Stimulated activated CD4-positive, alpha-beta T cell treated with anti-CD3 and anti-CD28 coated beads, Interleukin-4, amount 100 ng/mL, for 1 hour (primary cell): ENCODE measurements at regions not wholly inside any gene's neighbourhood (a gene's known extent, or its start where the extent isn't known, plus 50 kb on each side); places are given as distances from the start of the nearest gene placed in this dataset.
"Not testable (repeated sequence)": the region's sequence is repeated elsewhere in the genome, so short reads cannot be mapped to it uniquely, and the experiment has no call there.

Experiments
- DNase-seq: peaks from one replicate; pipeline ENCODE4 v3.0.0-alpha.2; 2020

DNA sequence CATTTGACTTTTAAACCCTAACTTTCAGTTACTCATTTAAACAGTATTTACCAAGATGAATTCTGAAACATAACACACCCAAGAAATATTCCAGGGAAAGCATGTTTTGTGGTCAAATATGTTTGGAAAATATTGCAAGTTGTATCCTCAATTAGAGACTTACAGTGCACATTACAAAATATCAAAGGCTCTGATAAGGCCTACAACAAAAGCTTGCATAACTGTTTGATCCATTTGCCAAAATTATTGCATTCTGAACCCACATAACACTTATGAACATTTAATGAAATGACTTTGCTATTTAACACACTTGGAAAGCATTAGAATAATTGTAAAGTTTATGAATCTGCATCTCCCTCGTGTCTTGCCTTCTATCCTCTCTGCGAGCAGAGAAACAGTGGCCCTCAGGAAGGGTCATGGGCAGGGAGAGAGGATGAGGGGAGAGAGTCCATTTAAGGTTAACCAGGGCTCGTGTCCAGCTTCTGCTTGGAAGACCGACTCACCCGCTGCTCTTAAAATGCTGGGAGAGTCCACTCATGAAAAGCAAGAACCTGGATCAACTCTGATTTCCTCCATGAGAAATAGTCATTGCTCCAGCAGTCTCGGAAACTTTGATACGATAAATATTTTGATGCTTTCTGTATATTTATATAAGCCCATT lies 408.2 kb upstream of the ZMIZ1 start:
- DNase-seq: no peak

DNA sequence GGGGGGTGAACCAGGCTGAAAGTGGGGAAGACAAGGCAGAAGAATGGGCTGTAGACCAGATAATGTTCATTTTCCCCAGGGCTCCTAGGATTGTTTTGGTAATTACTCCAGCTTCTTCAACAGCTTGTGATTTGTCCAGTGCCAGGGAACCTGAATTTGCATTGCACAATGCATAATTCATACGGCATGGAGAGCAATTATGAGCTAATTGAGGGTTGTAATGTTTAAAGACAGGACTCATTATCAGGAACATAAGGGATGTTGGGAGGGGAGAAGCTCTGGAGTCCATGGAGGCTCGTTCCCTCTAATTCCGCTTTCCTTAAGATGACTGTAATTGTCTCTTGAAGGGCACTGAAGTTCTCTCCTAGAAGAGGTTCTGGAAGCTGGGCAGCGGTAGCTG lies 405.0 kb upstream of the ZMIZ1 start:
- no peak for DNase-seq

DNA sequence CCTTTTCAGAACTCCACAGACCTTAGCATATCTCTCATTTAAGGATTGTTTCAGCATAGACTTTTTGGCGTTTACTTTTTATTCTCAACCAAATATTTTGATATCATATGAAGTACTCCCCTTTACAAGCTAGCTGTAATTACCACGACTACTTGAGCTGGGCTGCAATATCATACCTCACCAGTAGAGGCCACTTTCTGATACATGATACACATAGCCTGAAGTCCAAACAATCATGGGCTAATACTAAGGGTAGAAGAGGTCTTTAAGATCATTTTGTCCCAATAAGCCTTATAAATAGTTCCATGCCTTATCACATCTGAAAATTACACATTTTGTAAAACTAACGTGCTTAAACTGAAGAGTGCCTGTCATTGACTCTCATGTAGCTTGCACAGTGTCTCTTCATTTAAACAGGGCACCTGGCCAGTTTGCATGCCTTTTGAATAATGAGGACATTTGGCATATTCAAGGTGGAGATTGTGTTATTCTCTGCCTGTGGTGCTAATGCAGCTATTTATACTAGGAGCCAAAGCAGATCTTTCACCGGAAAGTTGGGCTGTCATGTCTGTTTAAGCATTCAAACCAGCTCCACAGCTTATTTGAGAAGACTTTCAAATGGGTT lies 403.7 kb upstream of the ZMIZ1 start:
- no peak for DNase-seq

DNA sequence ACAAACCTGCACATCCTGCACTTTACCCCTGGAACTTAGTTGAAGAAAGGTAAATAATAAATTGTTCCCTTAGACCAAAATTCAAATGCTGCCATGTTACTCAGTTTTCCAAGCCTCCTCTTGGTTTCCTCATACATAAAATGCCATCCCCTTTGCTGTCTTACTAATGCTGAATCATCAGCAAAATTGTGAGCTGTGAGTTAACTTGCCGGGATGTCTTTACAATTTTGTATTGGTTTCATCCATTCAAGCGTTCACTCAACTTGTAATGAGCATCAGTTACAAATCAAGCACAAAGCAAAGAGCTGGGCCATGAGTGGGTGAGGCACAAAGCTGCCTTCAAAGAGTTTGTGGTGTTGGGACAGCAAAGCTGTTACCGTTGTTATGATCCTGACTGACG lies 395.8 kb upstream of the ZMIZ1 start:
- no peak for DNase-seq

DNA sequence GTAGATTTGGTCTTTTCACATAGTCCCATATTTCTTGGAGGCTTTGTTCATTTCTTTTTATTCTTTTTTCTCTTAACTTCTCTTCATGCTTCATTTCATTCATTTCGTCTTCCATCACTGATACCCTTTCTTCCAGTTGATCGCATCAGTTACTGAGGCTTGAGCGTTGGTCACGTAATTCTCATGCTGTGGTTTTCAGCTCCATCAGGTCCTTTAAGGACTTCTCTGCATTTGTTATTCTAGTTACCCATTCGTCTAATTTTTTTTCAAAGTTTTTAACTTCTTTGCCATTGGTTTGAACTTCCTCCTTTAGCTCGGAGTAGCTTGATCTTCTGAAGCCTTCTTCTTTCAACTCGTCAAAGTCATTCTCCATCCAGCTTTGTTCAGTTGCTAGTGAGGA lies 387.6 kb upstream of the ZMIZ1 start:
- DNase-seq: not testable (repeated sequence)

DNA sequence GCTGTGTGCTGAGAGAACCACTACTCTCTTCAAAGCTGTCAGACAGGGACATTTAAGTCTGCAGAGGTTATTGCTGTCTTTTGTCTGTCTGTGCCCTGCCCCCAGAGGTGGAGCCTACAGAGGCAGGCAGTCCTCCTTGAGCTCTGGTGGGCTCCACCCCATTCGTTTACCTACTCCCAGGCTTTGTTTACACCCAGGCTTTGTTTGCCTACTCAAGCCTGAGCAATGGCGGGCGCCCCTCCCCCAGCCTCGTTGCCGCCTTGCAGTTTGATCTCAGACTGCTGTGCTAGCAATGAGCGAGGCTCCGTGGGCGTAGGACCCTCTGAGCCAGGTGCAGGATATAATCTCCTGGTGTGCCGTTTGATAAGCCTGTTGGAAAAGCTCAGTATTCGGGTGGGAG lies 386.8 kb upstream of the ZMIZ1 start:
- not testable (repeated sequence) for DNase-seq

DNA sequence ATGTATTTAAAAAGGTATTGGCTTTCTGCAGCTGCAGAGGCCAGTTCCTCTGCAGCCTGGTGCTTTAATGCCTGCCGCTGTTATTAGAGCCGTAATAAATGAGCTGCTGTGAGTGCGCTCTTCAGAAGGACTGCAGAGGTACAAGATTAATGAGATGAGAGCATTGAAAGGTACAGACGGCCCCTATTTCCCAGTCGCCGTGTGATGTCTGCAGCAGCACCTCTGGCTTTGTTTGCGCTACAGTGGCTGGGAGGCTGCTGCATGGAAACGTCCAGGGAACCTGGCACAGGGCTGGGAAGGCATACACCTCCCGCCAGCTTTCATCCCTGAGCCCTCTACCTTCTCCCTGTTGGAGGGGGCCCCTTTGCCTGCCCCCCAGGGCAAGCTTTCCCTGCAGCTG lies 383.8 kb upstream of the ZMIZ1 start:
- no peak for DNase-seq

DNA sequence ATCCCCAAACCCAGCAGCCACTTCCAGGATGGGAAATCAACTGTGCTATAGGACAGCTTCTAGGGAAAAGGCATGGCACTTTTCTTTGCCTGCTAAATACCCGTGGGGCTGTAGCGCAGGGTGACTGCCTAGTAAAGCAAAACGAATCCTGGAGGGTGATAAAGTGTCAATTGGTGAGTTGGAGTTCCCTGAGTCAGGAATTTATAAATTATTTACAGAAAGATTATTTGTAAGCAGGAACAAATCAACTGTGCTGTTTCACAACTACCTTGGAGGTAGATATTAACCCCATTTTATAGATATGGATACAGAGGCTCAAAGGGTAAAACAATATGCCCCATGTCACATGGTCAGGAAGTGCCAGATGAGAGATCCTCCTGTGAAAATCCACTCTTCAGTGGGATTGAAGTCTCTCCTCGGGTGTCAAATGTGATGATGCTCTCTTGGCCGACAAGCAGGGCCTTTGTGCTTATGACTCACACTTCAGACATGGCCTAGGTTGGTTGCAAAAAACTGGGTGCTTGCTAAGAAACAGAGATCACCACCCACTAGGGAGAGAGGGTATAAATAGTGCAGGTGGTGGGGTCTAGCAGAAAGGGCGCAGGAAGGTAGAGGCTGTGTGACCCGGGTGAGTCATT lies 383.2 kb upstream of the ZMIZ1 start:
- DNase-seq: no peak

DNA sequence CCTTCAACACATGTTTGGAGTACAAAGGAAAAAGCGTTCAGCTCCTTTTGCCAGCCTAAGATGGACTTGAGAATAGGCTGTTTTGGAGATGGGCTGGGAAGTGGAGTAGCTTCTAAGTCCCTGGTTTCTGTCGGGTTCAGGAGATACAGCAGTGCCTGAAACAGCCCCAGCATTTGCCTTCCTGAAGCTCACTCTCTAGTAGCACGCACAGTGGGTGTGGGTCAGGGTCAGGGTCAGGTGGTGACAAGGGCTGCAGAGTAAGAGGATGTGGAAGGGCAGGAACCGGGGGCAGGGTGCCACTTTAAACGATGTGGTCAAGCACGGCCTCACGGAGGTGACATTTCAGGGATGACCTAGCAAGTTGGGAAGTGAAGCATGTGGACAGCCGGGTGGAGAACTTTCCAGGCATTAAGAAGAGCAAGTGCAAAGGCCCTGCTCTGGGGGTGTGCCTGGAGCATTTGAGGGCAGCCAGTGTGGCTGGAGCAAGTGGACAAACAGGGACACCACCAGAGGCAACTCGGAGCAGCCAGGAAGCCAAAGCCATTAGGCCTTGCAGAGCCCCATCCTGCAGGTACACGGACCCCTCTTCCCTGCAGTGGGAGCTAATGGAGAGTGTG lies 382.2 kb upstream of the ZMIZ1 start:
- DNase-seq: no peak

DNA sequence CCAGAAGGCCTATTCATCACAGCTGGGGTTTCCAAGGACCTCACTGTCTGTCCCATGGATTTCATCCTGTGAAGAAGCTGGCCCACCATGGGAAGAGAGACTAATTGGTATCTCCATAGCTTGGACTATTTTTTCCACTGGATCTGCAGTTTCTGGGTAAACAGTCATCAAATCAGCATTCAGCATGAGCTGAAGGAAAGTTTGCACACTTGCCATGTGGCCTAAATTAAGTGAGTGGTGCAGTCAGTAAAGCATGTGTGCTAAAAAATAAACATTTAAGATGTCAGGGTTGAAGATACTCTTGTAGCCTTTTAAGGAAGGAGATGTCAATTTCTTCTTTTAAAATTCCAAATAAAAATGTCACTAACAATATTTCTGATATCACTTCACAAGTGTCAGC lies 381.1 kb upstream of the ZMIZ1 start:
- no peak for DNase-seq

DNA sequence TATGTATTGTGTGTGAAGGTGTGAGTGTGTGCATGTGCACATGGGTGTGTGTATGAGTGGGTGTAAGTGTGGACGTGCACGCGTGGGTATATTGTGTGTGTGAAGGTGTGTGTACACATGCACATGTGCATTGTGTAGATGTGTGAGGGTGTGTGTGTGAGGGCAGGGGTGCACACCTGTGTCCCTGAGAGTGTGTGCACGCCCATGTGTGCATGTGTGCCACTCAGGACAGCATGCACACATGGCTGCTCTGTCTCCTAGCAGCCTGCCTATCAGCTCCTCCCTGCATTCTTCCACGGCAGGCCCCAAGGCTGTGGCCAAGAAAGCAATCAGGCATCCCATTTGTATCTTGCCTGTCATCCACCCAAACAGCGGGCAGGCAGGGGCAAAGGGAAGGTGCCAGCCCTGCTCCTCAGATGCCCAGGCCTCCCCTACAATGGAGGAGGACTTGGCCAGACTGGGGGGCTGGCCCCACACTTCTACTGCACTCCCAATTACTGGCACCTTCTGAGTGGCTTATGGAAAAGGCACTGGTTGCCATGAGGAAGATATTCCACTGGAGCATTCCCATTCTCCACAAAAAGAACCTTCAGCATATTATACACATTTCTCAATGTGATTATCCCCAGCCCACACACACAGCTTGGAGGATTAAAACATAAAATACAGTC lies 380.4 kb upstream of the ZMIZ1 start:
- no peak for DNase-seq

DNA sequence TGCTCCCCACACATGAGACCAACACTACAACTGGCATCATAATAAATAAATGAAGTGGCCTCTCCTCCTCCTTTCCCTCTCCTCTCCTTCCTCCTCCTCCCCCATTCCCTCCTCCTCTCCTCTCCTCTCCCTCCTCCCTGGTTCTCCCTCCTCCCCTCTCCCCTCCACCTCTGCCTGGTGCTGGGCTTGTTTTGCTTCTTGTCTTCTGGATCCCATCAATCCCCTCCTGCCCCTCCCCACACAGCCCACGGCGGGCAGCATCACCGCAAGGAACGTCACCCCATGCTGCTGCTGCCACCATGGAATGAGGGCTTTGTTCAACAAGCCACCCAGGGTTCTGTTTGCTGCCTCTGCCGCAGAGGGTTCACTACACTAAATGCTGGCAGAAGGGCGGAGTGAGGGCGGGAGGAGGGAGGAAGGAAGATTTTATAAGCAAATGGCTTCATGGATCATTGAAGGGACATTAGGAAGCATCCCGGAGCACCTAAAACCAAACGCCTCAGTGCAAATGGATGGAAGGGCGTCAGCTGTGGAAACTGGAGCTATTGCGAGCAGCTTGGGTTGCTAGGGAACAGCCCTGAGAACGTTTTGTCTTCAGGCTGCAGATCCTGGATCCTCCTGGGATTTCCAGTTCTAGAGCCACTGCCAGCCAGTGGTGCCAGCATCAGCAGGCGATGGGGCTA lies 379.7 kb upstream of the ZMIZ1 start:
- no peak for DNase-seq

DNA sequence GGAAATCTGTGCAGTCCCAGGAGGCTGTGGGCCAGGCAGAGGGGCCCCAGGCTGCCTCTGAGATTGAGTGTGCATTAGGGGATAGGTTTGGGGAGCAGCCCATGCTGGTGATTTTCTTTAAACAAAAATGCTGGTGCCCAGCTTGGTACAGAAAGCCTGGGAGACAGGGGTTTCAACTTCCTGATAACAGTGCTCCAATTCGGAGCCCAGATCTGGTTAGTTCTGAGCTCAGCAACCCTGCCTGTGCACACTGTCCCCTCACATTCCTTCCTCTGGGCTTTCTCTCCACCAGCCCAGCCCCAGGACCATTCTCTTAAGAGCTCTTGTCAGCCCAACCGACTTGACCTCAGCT lies 379.2 kb upstream of the ZMIZ1 start:
- no peak for DNase-seq

DNA sequence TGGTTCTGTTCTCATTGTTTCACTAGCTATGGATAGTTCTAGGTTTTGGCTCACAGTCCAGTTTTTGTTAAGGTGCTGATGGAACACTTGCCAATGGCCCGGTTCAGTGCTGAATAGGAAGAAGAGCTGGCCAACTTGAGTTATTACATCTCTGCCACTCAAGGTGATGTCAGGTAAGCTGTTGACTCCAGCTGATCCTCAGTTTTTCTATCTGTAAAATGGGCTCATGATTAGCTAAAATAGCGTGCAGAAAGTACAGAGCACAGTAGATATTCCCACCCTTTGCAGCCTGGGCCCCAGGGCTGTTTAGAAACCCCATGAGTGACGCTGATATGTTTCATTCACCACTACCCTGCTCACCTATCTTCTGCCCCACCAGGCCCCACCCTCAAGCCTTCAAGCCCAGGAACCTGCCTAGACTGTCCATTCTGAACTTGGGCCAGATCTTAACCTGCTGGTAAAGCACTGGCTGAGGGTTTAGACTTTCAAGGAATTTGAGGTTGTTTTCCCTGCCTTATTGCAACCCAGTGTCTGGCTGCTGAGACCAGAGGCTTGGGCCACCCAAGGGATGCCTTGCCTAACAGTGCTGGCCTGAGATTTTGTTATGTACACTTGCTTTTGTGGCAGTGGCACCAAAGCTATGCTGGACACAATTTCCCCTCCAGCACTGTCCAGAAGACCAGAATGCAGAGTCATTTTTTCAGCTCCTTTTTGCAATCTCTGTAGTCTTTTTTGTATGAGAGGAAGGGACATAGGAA lies 378.2 kb upstream of the ZMIZ1 start:
- DNase-seq: no peak

DNA sequence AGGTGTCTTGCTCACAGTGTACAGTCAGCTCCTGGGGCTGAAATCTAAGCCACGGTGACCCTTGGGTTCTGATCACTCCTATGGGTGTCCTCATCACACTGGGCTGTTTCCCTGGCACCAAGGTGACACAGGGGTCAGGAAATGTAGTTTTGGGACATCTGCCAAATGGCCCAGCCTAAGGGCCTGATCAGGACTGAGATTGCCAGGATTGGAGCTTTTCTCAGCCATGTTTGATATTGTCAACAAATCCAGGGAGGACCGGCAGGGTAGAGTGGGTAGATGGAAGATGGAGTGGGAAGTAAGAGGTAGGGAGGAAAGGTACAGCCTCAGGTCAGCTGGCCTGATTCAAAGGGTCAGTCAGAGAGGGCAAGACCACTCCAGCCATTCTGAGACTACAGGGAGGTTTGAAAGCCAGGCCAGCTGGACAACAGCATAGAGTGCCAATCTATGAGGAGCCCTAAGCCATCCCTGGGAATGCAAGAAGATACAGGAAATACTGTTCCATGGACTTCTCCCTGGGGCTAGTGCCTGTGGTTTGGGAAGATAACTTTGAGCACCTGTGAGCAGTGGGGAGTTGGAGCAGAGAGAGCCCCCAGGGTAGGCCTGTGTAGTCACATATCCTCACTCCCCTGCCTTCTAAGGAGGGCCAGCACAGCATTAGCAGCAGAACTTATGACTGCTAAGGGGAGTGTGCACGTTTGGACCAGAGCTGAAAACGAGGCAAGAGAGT lies 377.3 kb upstream of the ZMIZ1 start:
- no peak for DNase-seq

DNA sequence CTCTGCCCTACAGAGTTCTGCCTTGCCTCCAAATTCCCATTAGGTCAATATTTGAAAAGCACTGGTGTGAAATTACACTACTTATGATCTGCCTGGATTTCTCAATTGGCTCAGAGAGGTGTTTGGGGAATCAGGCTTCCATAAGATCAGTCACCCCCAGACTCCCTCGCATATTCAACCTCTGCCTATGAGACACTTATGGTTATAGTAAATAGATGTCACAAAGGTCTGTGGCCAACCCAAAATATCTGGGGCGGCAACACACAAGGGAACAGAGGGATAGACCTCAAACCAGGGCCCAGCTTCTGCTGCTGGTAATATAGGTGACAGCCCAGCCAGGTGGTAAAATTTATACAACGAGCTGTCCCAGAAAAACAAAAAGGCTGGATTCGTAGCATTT lies 376.7 kb upstream of the ZMIZ1 start:
- DNase-seq: no peak

DNA sequence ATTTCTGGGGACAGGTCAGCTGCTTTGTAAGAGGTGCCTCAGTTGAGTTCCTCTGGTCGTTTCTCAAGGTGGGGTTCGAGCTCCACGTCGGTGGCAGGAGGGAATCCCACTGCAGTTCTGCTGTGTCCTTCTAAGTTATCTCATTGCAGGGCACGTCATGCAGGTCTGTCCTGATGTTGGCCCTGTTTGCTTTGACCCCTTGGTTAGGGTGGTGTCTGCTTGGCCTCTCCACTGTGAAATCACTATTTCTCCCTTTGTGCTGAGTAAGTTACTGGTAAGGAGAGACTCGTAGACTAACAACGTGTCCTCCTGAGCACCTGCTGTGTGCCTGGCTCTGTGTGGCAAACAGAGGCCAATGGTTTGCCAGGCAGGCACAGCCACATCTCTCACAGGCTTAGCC lies 372.9 kb upstream of the ZMIZ1 start:
- no peak for DNase-seq

DNA sequence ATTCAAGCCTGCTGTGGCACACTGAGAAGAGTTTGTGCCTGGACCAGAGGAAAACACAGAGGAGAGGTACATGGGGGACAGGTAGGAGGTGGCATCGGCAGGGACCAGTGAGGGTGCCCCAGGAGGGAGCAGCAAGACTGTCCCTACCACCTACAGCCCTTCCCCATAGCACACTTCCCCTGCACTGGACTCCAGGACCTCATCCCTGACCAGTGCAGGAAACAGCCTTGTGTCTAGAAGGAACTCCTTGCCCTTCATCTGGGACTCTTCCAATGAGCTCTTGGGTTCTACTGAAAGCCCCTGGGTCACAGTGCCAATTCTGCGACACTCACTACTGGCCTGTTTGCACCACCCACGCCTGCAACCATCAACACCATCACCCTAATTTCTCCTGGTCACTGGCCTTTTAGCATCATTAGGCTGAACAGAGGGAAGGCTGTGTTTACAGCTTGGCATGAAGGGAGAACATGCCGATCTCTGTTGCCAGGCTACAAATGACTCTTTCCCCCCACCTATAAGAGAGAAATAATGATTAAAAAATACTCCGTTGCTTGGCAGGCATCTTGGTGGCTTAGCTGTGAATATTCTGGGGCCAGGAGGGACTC lies 371.9 kb upstream of the ZMIZ1 start:
- no peak for DNase-seq

DNA sequence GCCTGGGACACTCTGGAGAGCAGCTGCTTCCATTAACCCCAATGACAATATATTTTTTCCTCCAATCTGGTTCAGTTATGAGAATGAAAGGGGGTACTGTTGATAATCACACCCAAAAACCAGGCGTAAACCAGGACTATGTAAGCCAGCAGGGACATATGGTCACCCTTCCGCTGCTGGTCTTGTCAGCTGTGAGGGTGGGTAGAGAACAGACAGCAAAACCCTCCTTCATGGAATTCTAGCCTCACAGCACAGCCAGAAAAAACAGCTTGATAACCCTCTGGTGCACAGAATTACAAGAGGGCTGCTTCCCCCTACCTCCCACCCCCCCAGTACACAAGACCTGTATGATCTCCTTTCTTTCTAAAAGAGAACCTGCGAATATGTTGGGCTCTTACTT lies 368.8 kb upstream of the ZMIZ1 start:
- DNase-seq: no peak

DNA sequence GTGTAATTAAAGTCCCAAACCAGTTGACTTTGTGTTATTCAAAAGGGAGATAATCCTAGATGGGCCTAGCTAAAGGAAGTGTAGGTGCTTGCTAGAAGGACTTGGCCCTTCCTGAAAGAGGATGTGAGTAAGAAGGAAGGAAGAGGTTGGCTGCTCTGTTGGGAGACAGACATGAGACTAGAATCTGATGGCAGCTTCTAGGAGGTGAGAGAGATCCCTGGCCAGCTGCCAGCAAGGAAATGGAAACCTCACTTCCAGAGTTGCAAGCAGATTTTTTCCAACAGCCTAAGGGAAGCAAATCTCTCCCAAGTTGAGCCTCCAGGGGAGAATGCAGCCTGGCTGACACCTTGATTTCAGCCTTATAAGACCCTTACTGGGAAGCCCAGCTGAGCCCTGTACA lies 368.4 kb upstream of the ZMIZ1 start:
- no peak for DNase-seq

DNA sequence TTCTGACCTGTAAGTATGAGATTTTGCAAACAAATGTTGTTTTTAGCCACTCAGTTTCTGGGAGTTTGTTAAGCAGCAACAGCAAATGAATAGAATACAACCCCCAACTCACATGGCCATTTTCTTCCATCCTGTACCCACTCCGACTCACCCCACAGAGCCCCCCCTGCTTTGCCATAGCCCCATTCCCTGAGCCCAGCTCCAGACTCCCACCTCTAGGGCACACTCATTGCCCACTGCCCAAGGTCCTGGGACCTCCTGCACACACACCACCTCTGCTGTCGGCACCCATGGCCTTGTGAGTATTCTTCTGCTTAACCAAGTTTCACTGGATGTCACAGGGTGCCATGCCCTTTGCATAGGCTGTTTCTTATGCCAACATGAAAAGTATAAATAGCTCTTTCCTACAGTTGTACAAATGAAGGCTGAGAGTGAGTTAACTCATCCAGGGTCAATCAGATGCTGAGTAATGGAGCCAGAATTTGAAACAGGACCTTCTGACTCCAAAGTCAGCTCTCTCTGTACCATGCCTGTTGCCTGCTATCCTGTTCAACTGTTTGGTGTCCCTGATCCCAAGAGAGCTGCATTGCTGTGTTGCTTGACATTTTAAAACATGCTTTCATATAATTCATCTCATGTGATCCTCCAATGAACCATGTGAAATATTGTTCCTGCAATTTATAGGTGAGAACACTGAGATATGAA lies 367.8 kb upstream of the ZMIZ1 start:
- DNase-seq: no peak
